GM18519 (cell line): ENCODE measurements at regions not wholly inside any gene's neighbourhood (a gene's known extent, or its start where the extent isn't known, plus 50 kb on each side); places are given as distances from the start of the nearest gene placed in this dataset.
"Not testable (repeated sequence)": the region's sequence is repeated elsewhere in the genome, so short reads cannot be mapped to it uniquely, and the experiment has no call there.

Experiments used
- ATAC-seq: cut with Tn5 transposase; IDR thresholded peaks from one replicate; pipeline ENCODE4 v1.9.1; 2021; ENCODE audit warnings: mild to moderate bottlenecking, moderate library complexity; ENCODE audit not compliant: unreplicated experiment, low FRiP score

- no peak for ATAC-seq
Observed at GRCh38 chr2:155622443-155622842, 710.1 kb downstream of the NR4A2 start.

DNA sequence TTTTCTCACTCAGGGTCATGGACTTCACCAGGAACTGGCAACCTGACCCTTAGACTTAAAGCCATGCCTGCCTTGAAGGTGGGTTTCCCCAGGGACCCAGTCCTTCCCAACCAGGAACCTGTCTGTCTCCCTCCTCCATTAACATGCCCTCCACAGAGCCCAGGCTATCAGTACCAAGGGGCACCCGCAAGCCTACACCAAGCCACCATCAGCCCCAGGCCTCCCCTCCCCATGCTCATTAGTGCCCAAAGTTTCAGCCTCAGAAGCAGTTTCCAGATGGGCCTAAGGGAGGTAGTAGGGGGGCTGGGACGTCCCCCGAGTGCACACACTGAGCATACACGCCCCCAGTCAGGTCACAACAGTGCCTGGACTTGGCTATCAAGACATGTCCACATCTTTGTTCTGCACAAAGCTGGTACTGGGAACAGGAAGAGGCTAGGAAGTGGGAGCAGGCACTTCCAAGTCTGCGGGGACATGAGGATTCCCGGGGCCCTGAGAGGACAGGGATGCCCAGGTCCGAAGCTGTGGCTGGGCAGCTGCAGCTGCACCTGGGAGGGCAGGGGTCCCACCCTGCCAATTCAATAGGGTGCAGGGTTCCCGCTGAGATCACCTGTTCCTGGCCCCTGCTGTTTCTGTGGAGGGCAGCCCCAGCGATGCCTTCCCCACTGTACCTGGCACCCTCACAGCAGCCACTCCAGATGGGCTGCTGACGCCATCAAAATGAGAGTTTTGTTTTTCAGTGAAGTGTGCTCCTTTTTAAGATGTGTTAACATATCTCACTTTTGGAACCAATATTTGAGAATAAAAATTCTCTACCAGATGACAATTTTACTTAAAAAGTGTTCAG lies 731.4 kb downstream of the NR4A2 start:
- no peak for ATAC-seq

GRCh38 chr2:155600296-155600695 lies 732.2 kb downstream of the NR4A2 start:
- no peak for ATAC-seq

GRCh38 chr2:155599834-155600233 lies 732.7 kb downstream of the NR4A2 start:
- no peak for ATAC-seq

DNA sequence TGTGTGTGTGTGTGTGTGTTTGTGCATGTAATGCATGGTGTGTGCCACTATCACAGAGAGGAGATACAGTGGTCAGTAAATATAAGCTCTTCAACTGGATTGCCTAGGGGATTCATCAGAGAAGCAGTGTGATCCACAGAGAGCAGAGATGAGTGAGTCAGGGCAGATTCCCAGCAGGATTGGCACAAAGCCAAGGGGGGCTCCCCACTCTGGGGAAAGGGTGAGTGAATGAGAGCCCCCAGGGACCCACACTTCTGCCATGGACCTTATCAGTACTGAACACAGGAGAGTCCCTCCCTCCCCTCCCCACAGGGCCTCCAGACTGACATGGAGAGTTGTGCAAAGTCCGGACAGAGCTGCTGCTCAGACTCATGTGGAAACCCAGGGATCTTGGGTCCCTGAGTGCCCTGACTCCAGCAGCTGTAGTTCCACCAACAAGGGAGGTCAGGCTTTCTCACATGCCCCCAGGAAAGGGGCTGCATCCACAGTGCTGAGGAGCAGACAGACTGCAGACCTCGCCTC lies 748.8 kb downstream of the NR4A2 start:
- ATAC-seq, result no peak

- ATAC-seq, result no peak
Observed at GRCh38 chr2:155574941-155575340, 757.6 kb downstream of the NR4A2 start.

GRCh38 chr2:155547571-155547970 lies 785.0 kb downstream of the NR4A2 start:
- ATAC-seq, result no peak

DNA sequence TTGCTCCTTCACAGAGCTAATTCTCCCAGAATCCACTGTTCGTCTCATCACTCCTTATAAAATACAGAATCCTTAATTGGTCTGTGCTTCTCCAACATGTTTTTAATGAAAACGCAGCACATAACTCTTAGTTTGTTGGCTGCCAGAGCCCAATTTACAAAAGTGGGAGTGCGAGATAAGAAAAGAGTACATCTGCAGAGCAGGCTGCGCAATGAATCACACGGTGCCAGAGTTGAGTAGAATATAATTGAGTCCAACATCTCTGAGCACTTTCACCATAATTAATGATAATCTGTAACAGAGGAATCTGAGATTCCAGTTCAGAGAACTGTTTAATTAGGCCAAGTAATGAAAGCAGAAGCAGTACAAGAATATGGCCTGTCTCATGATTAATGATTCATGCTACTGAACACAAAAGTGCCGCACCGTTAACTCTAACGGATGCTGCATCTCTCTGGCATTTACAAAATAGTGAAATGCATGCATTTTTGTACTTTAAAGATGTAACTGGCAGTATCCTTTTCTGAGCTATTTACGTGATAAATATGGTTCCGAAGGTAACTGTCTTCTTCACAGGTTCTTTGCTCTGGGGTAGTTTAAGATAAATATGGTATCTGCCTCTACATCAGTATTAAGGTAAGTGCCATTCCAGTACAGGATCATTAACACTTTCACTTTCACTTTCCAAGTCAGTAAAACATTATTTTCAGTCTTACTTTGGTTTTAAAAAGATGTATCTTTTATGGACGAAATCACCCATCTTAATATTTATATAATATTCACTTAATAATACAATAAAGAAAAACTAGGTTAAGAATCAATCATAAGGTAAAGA lies 785.6 kb downstream of the NR4A2 start:
- ATAC-seq, result no peak

- not testable (repeated sequence) for ATAC-seq
Observed at GRCh38 chr2:155539028-155539427, 793.5 kb downstream of the NR4A2 start.

DNA sequence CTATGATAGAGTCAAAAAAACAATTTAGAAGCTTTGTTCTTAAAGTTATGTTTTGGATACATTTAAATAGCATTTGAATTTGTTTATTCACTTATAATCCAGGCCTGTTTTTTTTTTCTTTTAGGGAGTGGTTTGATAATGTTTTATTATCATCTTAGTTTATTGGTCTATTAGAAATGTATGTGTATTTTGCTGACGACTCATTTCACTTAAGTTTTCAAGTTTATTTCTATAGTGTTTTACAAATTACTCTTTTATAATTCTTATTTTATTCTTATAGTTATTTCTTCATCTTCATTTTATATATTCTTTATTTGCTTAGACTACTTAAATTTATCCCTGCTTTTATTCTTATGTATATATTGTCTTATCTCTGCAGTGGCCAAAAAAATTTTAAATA lies 804.5 kb downstream of the NR4A2 start:
- no peak for ATAC-seq

GRCh38 chr2:155525199-155525598 lies 807.3 kb downstream of the NR4A2 start:
- no peak for ATAC-seq

DNA sequence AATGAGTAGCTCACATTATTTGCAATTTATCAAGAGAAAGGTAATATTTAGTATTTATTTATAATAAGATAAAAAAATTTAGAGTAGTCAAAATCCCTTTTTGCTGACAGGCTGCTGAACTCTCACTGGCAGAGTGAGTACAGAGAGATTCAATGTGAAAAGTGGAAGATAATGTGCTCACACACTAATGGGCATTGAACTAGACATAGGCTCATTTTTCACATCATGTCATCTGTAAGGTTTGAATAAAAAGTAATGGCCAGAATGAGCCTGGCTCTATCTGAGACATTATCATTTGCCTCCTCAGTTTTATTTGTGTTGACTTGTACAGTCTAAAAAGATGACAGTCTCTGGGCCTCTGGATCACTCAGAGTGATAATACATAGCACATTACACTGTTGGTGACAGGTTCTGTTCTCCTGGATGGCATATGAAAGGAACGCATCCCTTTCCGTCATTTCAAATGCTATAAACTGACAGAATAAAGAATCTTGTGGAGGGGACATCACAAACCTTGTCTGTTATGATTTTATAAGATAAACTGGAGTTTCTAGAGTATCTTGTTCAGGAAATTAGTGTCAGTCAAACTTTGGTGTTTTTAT lies 812.9 kb downstream of the NR4A2 start:
- ATAC-seq, result no peak

DNA sequence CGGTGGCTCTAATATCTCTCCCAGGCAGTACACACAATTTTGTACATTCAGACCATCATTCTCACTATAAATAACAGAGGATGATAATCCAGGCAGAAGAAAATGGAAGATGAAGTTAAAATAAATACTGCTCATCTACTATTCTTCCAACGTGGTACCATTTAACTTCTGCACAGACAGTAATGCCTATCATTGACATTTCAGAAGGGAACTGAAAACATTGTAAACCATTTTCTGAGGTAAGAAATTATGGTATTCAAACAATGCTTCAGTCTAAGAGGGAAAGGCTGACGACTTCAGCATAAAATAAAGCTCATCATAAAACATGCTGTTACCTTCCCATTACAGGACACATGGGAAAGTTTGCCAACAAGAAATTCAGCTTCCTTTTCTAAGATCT lies 814.4 kb downstream of the NR4A2 start:
- ATAC-seq, result no peak

- no peak for ATAC-seq
Observed at GRCh38 chr2:155517362-155517761, 815.2 kb downstream of the NR4A2 start.

DNA sequence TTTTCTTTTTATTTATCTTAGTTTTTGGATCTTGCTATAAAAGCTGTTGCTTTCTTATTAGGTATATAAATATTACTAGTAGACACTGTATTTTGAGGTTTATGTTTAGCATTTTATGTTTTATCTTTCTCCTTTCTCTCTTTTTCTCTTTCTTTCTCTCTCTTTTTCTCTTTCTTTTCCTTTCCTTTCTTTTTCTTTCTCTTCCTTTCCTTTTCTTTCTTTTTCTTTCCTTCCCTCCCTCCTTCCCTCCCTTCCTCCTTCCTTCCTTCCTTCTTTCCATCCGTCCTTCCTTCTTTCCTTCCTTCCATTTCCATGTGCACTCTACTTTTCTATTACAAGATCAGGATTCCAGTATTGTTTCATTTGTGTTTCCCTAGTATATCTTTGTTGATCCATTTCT lies 814.8 kb downstream of the KCNJ3 start:
- no peak for ATAC-seq

DNA sequence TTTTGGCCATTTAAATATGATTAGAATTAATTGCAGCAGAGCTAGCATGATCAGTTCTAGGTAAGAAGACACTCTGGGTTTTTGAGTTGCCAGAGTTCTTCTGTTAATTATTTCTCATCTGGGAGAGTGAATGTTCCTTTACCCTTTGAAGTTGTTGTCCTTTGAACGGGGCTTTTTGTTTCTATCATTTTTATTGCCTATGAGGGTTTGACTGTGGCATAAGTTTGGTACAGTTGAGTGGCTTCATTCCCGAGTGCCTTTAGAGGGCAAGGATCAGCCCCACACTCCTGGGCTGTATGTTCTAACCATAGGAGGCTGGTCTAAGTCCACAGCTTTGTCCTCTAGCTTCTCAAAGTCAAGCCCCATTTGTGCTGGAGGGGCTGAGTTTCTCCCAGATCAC lies 804.3 kb downstream of the KCNJ3 start:
- ATAC-seq, result no peak

DNA sequence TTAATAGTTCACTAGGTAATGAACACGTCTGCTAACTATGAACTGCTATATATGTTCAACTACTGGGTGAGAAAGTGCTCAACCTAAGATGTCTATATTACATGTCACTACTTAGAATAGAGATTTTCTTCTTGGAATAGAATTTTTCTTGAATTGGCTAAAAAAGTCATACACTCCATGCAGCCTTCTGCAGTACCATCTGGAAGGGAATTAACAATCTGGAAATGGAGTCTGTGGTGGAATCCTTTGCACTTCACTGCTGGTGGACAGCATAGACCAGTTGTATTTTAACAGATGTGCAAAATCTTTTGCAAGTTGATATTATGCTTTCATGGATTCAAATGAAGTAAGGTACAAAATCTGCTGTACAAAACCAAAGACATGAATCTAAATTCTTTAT lies 799.6 kb downstream of the KCNJ3 start:
- no peak for ATAC-seq

DNA sequence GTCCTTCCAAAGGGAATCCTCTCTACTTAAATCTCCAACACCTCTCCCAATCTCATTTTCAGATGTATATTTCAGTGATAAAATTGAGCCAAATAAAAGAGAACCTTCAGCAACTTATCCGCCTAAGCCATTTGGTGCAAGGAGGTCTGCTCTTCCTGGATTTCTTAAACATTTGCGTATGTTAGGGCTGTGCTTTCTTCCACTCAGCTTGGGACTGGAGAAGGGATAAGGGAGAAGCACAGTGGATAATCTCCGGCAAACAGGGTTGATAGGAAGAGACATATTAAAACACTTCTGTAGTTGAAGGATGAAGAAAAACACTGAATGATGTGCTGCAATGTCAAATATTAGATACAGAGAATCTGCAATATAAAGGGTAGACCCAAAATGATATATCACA lies 796.2 kb downstream of the KCNJ3 start:
- ATAC-seq, result no peak

- no peak for ATAC-seq
Observed at GRCh38 chr2:155485141-155485842, 786.8 kb downstream of the KCNJ3 start.

DNA sequence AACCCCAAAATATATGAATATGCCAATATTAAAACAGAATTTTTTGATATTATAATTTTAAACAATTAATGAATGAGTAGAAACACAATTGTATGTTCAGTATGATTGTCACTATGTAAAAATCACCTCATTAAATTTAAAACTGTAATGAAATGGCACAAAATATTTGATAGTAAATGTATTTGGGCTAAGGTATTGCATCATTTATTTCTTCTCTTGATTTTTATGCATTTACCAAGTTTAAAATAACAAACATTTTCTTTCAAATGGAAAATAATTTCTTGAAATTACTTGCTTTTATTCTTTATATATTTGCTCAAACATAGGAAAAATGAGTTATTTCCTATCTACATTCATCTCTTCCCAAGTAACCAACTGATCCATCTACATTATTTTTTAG lies 782.6 kb downstream of the KCNJ3 start:
- ATAC-seq, result no peak
